ENCODE measurements at regions not wholly inside any gene's neighbourhood (a gene's known extent, or its start where the extent isn't known, plus 50 kb on each side); places are given as distances from the start of the nearest gene placed in this dataset.
A peak's percentile ranks its signal among the peaks of the same experiment; 100 is the strongest.

DNA sequence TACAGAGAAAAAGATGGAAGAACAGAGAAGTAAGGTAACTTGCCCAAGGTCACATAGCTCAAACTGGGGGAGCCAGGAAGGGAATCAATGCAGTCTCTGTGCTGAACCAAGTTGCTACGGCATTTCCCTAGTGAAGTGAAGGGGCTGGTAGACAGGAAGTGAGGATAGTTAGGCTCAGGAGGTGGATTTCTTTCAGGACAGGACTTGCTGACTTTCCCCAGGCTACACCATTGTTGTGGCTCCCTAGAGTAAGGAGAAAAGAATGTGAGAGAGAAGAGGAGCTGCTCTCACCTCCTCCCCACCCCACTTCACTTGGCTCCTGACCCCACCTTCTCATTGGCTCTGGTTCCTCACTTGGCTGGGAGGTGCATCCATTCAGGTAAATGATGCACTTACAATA, 316.9 kb downstream of the INHBA start:
- ATAC-seq = no peak
- no peaks in the 10 kb centered on the region for H3K27me3 ChIP-seq (ENCODE audit: control insufficient read depth, insufficient read depth)
- H3K4me3 ChIP-seq (ENCODE audit: low read length) = no peak overlapping the region
- no peaks in the 10 kb centered on the region for H3K9me3 ChIP-seq (ENCODE audit: control insufficient read depth, low read length)
- intact Hi-C loops (cut with DNase I) = no loop called here
- H3K27ac ChIP-seq (ENCODE audit: low read length) = no peak overlapping the region
- no peak for DNase-seq
- 60% methylated on average over 1 of the region's 1 CpG for WGBS
- no peaks in the 10 kb centered on the region for H3K4me1 ChIP-seq (ENCODE audit: control insufficient read depth, insufficient read depth, low read length)

DNA sequence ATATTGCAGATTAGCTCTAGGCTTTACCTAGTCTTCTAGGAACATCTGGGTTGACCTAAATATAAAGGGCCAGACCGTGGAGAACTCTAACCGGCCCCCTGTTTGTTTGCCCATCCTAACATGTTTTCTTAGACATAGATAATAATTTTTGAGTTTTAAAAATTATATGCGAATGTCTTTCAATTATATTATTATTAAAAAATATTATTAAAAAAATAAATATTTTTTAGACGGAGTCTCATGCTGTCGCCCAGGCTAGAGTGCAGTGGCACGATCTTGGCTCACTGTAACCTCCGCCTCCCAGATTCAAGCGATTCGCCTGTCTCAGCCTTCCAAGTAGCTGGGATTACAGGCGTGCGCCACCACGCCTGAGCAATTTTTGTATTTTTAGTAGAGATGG, 318.5 kb downstream of the INHBA start:
- intact Hi-C loops (cut with DNase I) = no loop called here
- no peaks in the 10 kb centered on the region for H3K27me3 ChIP-seq (ENCODE audit: control insufficient read depth, insufficient read depth)
- H3K9me3 ChIP-seq (ENCODE audit: control insufficient read depth, low read length) = no peaks in the 10 kb centered on the region
- no peak overlapping the region for H3K4me3 ChIP-seq (ENCODE audit: low read length)
- H3K4me1 ChIP-seq (ENCODE audit: control insufficient read depth, insufficient read depth, low read length) = no peaks in the 10 kb centered on the region
- H3K27ac ChIP-seq (ENCODE audit: low read length) = no peak overlapping the region
- ATAC-seq = no peak
- no peak for DNase-seq
- WGBS = 97% methylated on average over 12 of the region's 12 CpGs

DNA sequence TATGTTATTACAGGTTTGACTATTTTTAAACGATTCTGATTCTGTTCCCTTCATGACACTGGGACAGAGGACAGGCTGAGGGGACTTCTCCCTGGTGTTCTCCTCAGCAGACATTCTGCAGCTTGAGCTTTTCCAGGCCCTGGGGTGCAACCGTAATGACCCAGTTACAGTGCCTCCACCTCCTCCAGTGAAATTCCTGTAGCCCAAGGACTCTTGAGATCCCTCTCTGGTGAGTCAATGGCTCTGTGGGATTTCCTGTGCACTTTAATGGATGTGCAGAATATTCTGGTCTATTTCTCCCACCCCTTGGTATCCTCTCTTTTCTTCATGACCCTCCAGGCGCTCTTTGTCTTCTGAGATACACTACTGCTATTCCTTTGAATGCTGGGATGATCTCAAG, 319.3 kb downstream of the INHBA start:
- DNase-seq (no peak), ATAC-seq (no peak)
- WGBS = 85% methylated on average over 3 of the region's 3 CpGs
- no peaks in the 10 kb centered on the region for H3K9me3 ChIP-seq (ENCODE audit: control insufficient read depth, low read length)
- no peaks in the 10 kb centered on the region for H3K4me1 ChIP-seq (ENCODE audit: control insufficient read depth, insufficient read depth, low read length)
- H3K27ac ChIP-seq (ENCODE audit: low read length) = no peak overlapping the region
- no peaks in the 10 kb centered on the region for H3K27me3 ChIP-seq (ENCODE audit: control insufficient read depth, insufficient read depth)
- no peak overlapping the region for H3K4me3 ChIP-seq (ENCODE audit: low read length)
- intact Hi-C loops (cut with DNase I) = no loop called here

DNA sequence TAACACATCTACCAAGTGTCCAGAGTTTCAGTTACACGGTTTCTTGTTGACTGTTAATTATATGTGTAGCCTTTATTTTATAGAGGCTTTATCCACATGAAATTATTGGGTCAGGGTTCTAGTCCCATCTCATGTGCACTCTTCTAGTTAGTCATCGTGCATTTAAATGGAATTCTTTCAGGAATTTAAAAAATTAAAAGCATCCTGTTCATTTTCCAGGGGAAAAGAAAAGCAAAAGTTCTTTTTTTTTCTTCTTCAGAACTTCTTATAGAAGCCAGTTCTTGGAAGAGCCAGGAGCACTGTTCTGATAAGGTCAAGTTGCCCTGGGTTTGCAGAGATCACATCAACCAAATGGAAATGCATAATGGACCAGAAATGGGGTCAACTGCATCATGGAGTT, 324.7 kb downstream of the INHBA start:
- Histone ChIP-seq H3K4me3 (ENCODE audit: low read length) (no peak overlapping the region), H3K27ac (ENCODE audit: low read length) (no peak overlapping the region), H3K4me1 (ENCODE audit: control insufficient read depth, insufficient read depth, low read length) (no peaks in the 10 kb centered on the region), H3K27me3 (ENCODE audit: control insufficient read depth, insufficient read depth) (no peaks in the 10 kb centered on the region), H3K9me3 (ENCODE audit: control insufficient read depth, low read length) (no peaks in the 10 kb centered on the region)
- DNase-seq (no peak), ATAC-seq (no peak)
- 68% methylated on average over 2 of the region's 2 CpGs for WGBS
- intact Hi-C loops (cut with DNase I) = no loop called here

DNA sequence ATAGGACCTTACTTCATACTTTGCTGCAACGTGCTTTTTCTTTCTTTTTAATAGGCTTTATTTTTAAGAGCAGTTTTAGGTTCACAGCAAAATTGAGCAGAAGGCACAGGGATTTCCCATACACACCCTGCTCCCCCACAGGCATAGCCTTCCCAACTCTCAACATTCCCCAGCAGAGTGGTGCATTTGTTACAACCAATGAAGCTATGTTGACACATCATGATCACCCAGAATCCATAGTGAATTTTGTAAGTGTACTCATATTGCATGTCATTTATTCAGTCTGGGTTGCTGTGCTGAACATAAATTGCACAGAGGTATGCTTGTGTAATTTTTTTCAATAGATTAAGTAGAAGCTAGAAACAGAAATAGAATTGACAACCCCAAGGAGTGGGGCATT, 327.3 kb downstream of the INHBA start:
- no peak for ATAC-seq
- H3K4me1 ChIP-seq (ENCODE audit: control insufficient read depth, insufficient read depth, low read length) = no peaks in the 10 kb centered on the region
- H3K9me3 ChIP-seq (ENCODE audit: control insufficient read depth, low read length) = no peaks in the 10 kb centered on the region
- H3K27me3 ChIP-seq (ENCODE audit: control insufficient read depth, insufficient read depth) = no peaks in the 10 kb centered on the region
- no peak for DNase-seq
- intact Hi-C loops (cut with DNase I) = no loop called here
- WGBS = 77% methylated on average over 1 of the region's 1 CpG
- no peak overlapping the region for H3K4me3 ChIP-seq (ENCODE audit: low read length)
- H3K27ac ChIP-seq (ENCODE audit: low read length) = no peak overlapping the region

DNA sequence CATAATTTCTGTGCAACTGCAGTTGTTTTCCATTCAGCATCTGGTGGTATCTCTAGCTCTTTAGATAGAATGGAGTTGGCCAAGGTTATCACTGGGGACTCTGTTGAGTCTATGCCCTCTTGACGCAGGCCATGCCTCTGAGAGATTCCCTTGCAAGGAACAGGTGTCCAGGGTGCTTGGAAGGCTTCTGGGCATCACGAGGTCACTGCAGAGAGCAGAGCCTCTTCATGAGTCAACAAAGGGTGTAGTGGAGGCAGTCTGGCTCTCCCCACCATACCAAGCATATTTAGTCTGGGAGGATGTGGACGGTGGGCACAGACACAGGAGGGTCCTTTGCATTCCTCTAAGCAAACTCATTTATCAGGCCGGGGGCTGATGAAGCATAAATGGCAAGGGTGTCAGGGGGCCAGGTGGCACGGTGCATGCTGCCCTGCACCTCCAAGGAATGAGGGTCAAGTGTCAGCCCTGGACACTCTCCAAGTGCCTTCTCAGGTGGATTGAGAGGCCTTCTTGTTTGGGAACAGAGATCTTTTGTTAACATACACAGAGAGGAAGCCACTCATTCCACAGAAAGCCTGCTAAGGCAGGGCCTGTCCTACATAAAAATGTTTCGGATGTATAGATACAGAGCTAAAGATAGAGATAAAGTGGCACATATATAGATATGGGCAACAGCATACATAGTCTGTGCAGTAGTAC, 328.6 kb downstream of the INHBA start:
- 76% methylated on average over 6 of the region's 6 CpGs for WGBS
- H3K27ac ChIP-seq (ENCODE audit: low read length) = no peak overlapping the region
- intact Hi-C loops (cut with DNase I) = no loop called here
- no peak overlapping the region for H3K4me3 ChIP-seq (ENCODE audit: low read length)
- no peaks in the 10 kb centered on the region for H3K9me3 ChIP-seq (ENCODE audit: control insufficient read depth, low read length)
- no peaks in the 10 kb centered on the region for H3K4me1 ChIP-seq (ENCODE audit: control insufficient read depth, insufficient read depth, low read length)
- H3K27me3 ChIP-seq (ENCODE audit: control insufficient read depth, insufficient read depth) = no peaks in the 10 kb centered on the region
- DNase-seq (no peak), ATAC-seq (no peak)

DNA sequence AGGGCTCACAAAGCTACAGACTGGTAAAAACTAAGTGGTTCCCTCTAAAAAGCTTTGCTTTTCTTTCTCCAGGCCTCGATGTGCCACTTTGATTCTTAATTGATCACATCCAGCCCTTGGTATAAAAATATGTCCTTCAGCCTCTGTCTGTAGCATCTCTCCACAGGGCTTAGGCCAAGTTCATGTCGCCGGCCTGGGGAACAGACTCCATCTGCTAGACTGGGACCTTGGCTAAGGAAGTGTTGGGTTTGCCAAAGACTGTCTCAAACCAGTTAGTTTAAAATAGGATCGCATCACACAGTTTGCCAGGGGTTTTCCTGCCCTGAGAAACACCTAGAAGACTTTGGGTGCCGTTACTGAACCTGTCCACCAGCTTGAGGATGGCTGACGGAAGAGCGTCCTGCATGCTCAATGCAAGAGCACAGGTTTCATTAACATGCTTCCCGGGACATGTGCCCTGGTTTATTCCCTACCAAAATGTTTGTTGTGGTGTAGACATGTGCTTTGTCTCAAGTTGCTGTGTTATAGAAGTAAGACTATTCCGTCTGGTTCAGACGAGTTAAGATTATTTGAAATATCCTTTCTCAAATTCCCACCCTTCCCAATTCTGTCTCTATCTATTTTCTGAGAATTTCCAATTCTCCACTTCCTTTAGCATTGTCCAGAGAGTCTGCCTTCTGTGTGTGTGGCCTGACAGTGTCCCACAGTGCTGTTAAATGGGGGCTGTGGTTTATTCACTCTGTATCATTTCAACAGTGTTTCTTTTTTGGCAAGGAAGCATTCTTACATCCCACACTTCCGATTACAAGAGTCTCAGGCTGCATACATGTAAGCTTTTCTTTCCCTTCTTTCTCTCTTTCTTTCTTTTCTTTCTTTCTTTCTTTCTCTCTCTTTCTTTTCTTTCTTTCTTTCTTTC, 334.7 kb downstream of the INHBA start:
- DNase-seq = peak in 2 of 3 donors; percentile 72 to 77
- peak; percentile 76 to 91 for ATAC-seq
- Histone ChIP-seq H3K27ac (ENCODE audit: low read length) (no peak overlapping the region), H3K27me3 (ENCODE audit: control insufficient read depth, insufficient read depth) (no peaks in the 10 kb centered on the region), H3K9me3 (ENCODE audit: control insufficient read depth, low read length) (no peaks in the 10 kb centered on the region), H3K4me1 (ENCODE audit: control insufficient read depth, insufficient read depth, low read length) (no peaks in the 10 kb centered on the region), H3K4me3 (ENCODE audit: low read length) (no peak overlapping the region)
- 61% methylated on average over 11 of the region's 11 CpGs for WGBS
- intact Hi-C loops (cut with DNase I) = no loop called here

DNA sequence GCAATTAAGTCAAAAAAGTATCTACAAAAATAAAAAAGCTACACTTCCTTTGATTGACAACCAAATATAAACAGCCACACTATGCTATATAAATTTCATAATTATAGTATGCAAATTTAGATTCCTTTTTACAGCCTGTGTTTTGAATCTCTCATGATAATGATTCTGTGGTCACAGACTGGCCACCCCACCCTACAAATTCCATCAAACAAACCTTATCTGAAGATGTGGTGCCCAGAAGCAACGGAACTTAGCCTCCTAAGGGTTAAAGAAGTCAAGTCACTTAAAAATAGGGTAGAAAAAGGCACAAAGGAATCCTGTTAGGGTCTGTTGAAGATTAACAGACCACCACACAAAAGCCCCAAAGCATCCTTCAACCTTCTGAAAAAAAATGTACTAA, 351.8 kb downstream of the INHBA start:
- 54% methylated on average over 1 of the region's 1 CpG for WGBS
- DNase-seq (no peak), ATAC-seq (no peak)
- intact Hi-C loops (cut with DNase I) = no loop called here
- no peak overlapping the region for H3K27ac ChIP-seq (ENCODE audit: low read length)
- no peak overlapping the region for H3K4me3 ChIP-seq (ENCODE audit: low read length)
- no peaks in the 10 kb centered on the region for H3K27me3 ChIP-seq (ENCODE audit: control insufficient read depth, insufficient read depth)
- H3K9me3 ChIP-seq (ENCODE audit: control insufficient read depth, low read length) = no peaks in the 10 kb centered on the region
- H3K4me1 ChIP-seq (ENCODE audit: control insufficient read depth, insufficient read depth, low read length) = no peaks in the 10 kb centered on the region

DNA sequence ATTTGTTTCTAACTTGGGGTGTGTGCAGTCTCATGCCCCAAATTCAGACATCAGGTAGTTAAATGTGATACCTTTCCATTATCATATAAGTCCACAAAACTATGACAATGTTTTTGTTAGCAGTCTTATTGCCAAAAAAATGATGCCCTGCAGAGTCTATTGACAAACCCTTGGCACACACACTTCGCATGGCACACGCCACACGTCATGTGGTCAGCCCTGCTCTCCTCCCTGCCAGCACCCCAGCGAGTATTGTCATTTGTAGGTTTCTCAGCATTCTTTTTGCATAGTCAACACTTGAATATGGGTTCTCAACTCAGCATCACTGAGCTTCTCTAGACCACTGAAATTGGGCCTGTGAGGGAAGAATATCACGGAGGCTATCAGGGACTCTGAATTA, 356.0 kb downstream of the INHBA start:
- no peak overlapping the region for H3K27ac ChIP-seq (ENCODE audit: low read length)
- H3K9me3 ChIP-seq (ENCODE audit: control insufficient read depth, low read length) = no peaks in the 10 kb centered on the region
- H3K4me3 ChIP-seq (ENCODE audit: low read length) = no peak overlapping the region
- intact Hi-C loops (cut with DNase I) = no loop called here
- H3K4me1 ChIP-seq (ENCODE audit: control insufficient read depth, insufficient read depth, low read length) = no peaks in the 10 kb centered on the region
- WGBS = 88% methylated on average over 5 of the region's 5 CpGs
- DNase-seq (no peak), ATAC-seq (no peak)
- H3K27me3 ChIP-seq (ENCODE audit: control insufficient read depth, insufficient read depth) = no peaks in the 10 kb centered on the region

DNA sequence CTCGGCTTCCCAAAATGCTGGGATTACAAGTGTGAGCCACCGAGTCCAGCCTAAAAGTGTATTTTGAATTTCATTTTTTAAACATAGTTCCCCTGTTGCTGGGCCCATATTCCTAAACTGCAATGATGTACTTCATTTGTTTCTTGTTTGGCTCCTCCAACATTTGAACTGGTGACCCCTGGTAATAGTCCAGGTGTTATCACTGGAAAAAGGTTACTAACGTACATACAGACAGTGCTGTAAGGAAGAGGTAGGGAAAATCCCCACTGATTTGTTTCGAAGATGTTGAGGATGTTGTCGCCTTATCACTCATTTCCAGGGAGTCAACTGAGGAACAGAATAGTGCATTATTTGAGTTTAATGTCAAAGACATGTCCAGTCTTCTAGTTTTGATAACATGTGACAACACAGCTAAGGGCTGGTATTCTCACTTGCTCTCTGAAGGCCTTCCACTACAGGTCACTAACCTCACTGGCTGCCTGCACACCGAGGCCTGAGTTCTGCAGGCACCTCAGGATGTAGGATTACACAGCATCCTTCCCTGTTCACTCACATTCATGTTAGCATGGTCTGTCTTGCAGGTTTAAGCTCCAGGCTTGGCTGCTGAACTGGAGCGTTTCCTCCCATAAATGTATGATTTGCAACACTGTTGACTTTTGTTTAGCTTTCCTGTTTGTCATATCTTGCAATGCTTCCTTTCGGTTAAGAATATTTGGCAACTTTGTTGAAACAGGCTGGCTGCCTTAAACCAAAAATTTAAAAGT, 362.8 kb downstream of the INHBA start:
- Histone ChIP-seq H3K27me3 (ENCODE audit: control insufficient read depth, insufficient read depth) (no peaks in the 10 kb centered on the region), H3K9me3 (ENCODE audit: control insufficient read depth, low read length) (peaks cover 2% of the 10 kb centered on the region), H3K4me1 (ENCODE audit: control insufficient read depth, insufficient read depth, low read length) (no peaks in the 10 kb centered on the region), H3K27ac (ENCODE audit: low read length) (no peak overlapping the region), H3K4me3 (ENCODE audit: low read length) (no peak overlapping the region)
- intact Hi-C loops (cut with DNase I) = no loop called here
- DNase-seq = no peak
- 70% methylated on average over 8 of the region's 8 CpGs for WGBS
- no peak for ATAC-seq

DNA sequence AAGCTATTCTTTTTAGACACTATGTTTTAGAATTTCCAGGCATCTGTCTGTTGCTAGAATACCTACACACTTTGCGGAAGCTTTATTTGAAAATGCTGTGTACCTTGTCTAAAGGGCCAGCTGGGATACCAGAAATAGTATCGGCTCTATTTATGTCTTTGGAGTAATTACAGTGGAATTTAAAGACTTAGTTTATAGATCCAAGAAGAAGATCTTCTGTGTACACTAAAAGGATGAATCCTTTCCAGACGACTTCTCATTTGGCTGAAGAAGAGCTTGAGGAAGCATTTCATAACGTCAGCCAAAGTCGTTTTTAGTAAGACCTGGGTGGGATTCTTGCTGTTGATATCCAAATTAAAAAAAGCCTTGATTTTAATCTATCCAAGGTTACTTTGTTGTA, 365.9 kb downstream of the INHBA start:
- Histone ChIP-seq H3K4me3 (ENCODE audit: low read length) (no peak overlapping the region), H3K27me3 (ENCODE audit: control insufficient read depth, insufficient read depth) (no peaks in the 10 kb centered on the region), H3K4me1 (ENCODE audit: control insufficient read depth, insufficient read depth, low read length) (no peaks in the 10 kb centered on the region), H3K27ac (ENCODE audit: low read length) (no peak overlapping the region), H3K9me3 (ENCODE audit: control insufficient read depth, low read length) (peaks cover 2% of the 10 kb centered on the region)
- 67% methylated on average over 5 of the region's 5 CpGs for WGBS
- ATAC-seq (no peak), DNase-seq (no peak)
- intact Hi-C loops (cut with DNase I) = no loop called here

Measured in right cardiac atrium (tissue), 5 donors.